ENCODE measurements at regions not wholly inside any gene's neighbourhood (a gene's known extent, or its start where the extent isn't known, plus 50 kb on each side); places are given as distances from the start of the nearest gene placed in this dataset.

GRCh38 chr15:85986116-85986515 is 93.6 kb upstream of the AGBL1 start:
- H3K4me3 ChIP-seq, result no peak overlapping the region
- no peak overlapping the region for H3K27ac ChIP-seq
- H3K4me1 ChIP-seq, result no peaks in the 10 kb centered on the region
- no peaks in the 10 kb centered on the region for H3K36me3 ChIP-seq
- no peaks in the 10 kb centered on the region for H3K9me3 ChIP-seq
- intact Hi-C loops (cut with DNase I), result no loop called here
- TF ChIP-seq CTCF (IDR thresholded peaks at IDR 0.05), result no peak
- H3K27me3 ChIP-seq, result no peaks in the 10 kb centered on the region
- no peak for DNase-seq
- no peak overlapping the region for H3K9ac ChIP-seq (ENCODE audit: low read depth in 2 of 2, low read length in 2 of 2)

GRCh38 chr15:85986741-85987140 is 92.9 kb upstream of the AGBL1 start:
- DNase-seq, result no peak
- Histone ChIP-seq H3K4me3 (no peak overlapping the region), H3K36me3 (no peaks in the 10 kb centered on the region), H3K27me3 (no peaks in the 10 kb centered on the region), H3K4me1 (no peaks in the 10 kb centered on the region), H3K9me3 (no peaks in the 10 kb centered on the region), H3K27ac (no peak overlapping the region), H3K9ac (ENCODE audit: low read depth in 2 of 2, low read length in 2 of 2) (no peak overlapping the region)
- intact Hi-C loops (cut with DNase I), result no loop called here
- no peak for TF ChIP-seq CTCF (IDR thresholded peaks at IDR 0.05)

- Histone ChIP-seq H3K27ac (no peak overlapping the region), H3K36me3 (no peaks in the 10 kb centered on the region), H3K4me1 (no peaks in the 10 kb centered on the region), H3K9me3 (no peaks in the 10 kb centered on the region), H3K27me3 (no peaks in the 10 kb centered on the region), H3K4me3 (no peak overlapping the region), H3K9ac (ENCODE audit: low read depth in 2 of 2, low read length in 2 of 2) (no peak overlapping the region)
- TF ChIP-seq CTCF (IDR thresholded peaks at IDR 0.05), result no peak
- DNase-seq, result no peak
- intact Hi-C loops (cut with DNase I), result no loop called here
Observed at GRCh38 chr15:85988741-85989140, 90.9 kb upstream of the AGBL1 start.

- H3K27ac ChIP-seq, result no peak overlapping the region
- H3K27me3 ChIP-seq, result no peaks in the 10 kb centered on the region
- H3K9me3 ChIP-seq, result no peaks in the 10 kb centered on the region
- H3K9ac ChIP-seq (ENCODE audit: low read depth in 2 of 2, low read length in 2 of 2), result no peak overlapping the region
- no peak overlapping the region for H3K4me3 ChIP-seq
- TF ChIP-seq CTCF (IDR thresholded peaks at IDR 0.05), result no peak
- no peaks in the 10 kb centered on the region for H3K4me1 ChIP-seq
- no peak for DNase-seq
- no peaks in the 10 kb centered on the region for H3K36me3 ChIP-seq
- intact Hi-C loops (cut with DNase I), result no loop called here
Observed at GRCh38 chr15:85992224-85992623, 87.4 kb upstream of the AGBL1 start.

GRCh38 chr15:85993116-85993515 is 86.6 kb upstream of the AGBL1 start:
- intact Hi-C loops (cut with DNase I), result no loop called here
- no peak overlapping the region for H3K9ac ChIP-seq (ENCODE audit: low read depth in 2 of 2, low read length in 2 of 2)
- H3K36me3 ChIP-seq, result no peaks in the 10 kb centered on the region
- no peak for TF ChIP-seq CTCF (IDR thresholded peaks at IDR 0.05)
- no peak for DNase-seq
- no peak overlapping the region for H3K4me3 ChIP-seq
- no peak overlapping the region for H3K27ac ChIP-seq
- no peaks in the 10 kb centered on the region for H3K9me3 ChIP-seq
- H3K27me3 ChIP-seq, result no peaks in the 10 kb centered on the region
- no peaks in the 10 kb centered on the region for H3K4me1 ChIP-seq

GRCh38 chr15:85997618-85998017 is 82.1 kb upstream of the AGBL1 start:
- intact Hi-C loops (cut with DNase I), result no loop called here
- Histone ChIP-seq H3K27me3 (no peaks in the 10 kb centered on the region), H3K9ac (ENCODE audit: low read depth in 2 of 2, low read length in 2 of 2) (no peak overlapping the region), H3K4me3 (no peak overlapping the region), H3K9me3 (no peaks in the 10 kb centered on the region), H3K36me3 (no peaks in the 10 kb centered on the region), H3K27ac (no peak overlapping the region), H3K4me1 (no peaks in the 10 kb centered on the region)
- no peak for TF ChIP-seq CTCF (IDR thresholded peaks at IDR 0.05)
- DNase-seq, result no peak

Measured in colonic mucosa (tissue), 4 donors.